SK-N-SH treated with all-trans-retinoic acid at 6 μM for 48 hours (cell line): ENCODE measurements at regions not wholly inside any gene's neighbourhood (a gene's known extent, or its start where the extent isn't known, plus 50 kb on each side); places are given as distances from the start of the nearest gene placed in this dataset.

Experiments
- ATAC-seq: fragments of 200-7000 bp; cut with Tn5 transposase; 3 replicates; pipeline ENCODE4 v1.9.1; 2020; ENCODE audit warnings: mild to moderate bottlenecking, moderate library complexity
- BACH2 ChIP-seq: fragments of 250-450 bp; sonication (Bioruptor Pico); IDR thresholded peaks from 2 replicates; pipeline ENCODE4 v1.9.0; 2021; ENCODE audit warnings: mild to moderate bottlenecking, borderline replicate concordance
- CREB5 ChIP-seq: fragments of 250-450 bp; sonication (Bioruptor Pico); IDR thresholded peaks from 2 replicates; pipeline ENCODE4 v1.5.1; 2020; ENCODE audit warnings: low read depth, mild to moderate bottlenecking, moderate library complexity
- CSDC2 ChIP-seq: fragments of 250-450 bp; sonication (Bioruptor Pico); IDR thresholded peaks from 2 replicates; pipeline ENCODE4 v1.5.0; 2020; ENCODE audit warnings: mild to moderate bottlenecking, moderate library complexity
- ESRRG ChIP-seq: fragments of 250-450 bp; sonication (Bioruptor Pico); IDR thresholded peaks from 2 replicates; pipeline ENCODE4 v1.6.1; 2021; ENCODE audit warnings: mild to moderate bottlenecking
- GLIS3 ChIP-seq: fragments of 250-450 bp; sonication (Bioruptor Pico); IDR thresholded peaks from 2 replicates; pipeline ENCODE4 v1.5.0; 2020; ENCODE audit warnings: mild to moderate bottlenecking, moderate library complexity
- ISL1 ChIP-seq: fragments of 250-450 bp; sonication (Bioruptor Pico); IDR thresholded peaks from 2 replicates; pipeline ENCODE4 v2.1.2; 2022; ENCODE audit warnings: mild to moderate bottlenecking, moderate library complexity
- OSR1 ChIP-seq: fragments of 250-450 bp; sonication (Bioruptor Pico); IDR thresholded peaks from 2 replicates; pipeline ENCODE4 v1.8.0; 2022; ENCODE audit warnings: moderate library complexity, mild to moderate bottlenecking, inconsistent platforms
- RARB ChIP-seq: fragments of 250-450 bp; sonication (Bioruptor Pico); IDR thresholded peaks from 2 replicates; pipeline ENCODE4 v1.8.0; 2021; ENCODE audit warnings: mild to moderate bottlenecking, moderate library complexity
- SNAI2 ChIP-seq: fragments of 250-450 bp; sonication (Bioruptor Pico); IDR thresholded peaks from 2 replicates; pipeline ENCODE4 v1.5.0; 2020; ENCODE audit warnings: mild to moderate bottlenecking, moderate library complexity
- TCF4 ChIP-seq: fragments of 250-450 bp; sonication (Bioruptor Pico); IDR thresholded peaks from 2 replicates; pipeline ENCODE4 v1.8.0; 2021; ENCODE audit warnings: mild to moderate bottlenecking, moderate library complexity, borderline replicate concordance
- TOX ChIP-seq: fragments of 250-450 bp; sonication (Bioruptor Pico); IDR thresholded peaks from 2 replicates; pipeline ENCODE4 v1.8.0; 2021; ENCODE audit warnings: mild to moderate bottlenecking, moderate library complexity, borderline replicate concordance
- ZC3H10 ChIP-seq: fragments of 250-450 bp; sonication (Bioruptor Pico); IDR thresholded peaks from 2 replicates; pipeline ENCODE4 v1.5.1; 2021; ENCODE audit warnings: mild to moderate bottlenecking, moderate library complexity
- ZFP3 ChIP-seq: fragments of 250-450 bp; sonication (Bioruptor Pico); IDR thresholded peaks from 2 replicates; pipeline ENCODE4 v1.5.0; 2020; ENCODE audit warnings: mild to moderate bottlenecking, moderate library complexity
- ZFP30 ChIP-seq: fragments of 450-650 bp; formaldehyde crosslinking; IDR thresholded peaks from 2 replicates; pipeline ENCODE4 v1.5.0; 2022; ENCODE audit warnings: mild to moderate bottlenecking, moderate library complexity
- ZNF565 ChIP-seq: fragments of 450-650 bp; formaldehyde crosslinking; conservative IDR thresholded peaks from 2 replicates; pipeline ENCODE4 v1.5.0; 2020; ENCODE audit warnings: low read depth, mild to moderate bottlenecking, moderate library complexity
- ZNF70 ChIP-seq: fragments of 450-650 bp; formaldehyde crosslinking; IDR thresholded peaks from 2 replicates; pipeline ENCODE4 v1.5.0; 2020; ENCODE audit warnings: mild to moderate bottlenecking, moderate library complexity
- ZNF8 ChIP-seq: fragments of 450-650 bp; formaldehyde crosslinking; IDR thresholded peaks from 2 replicates; pipeline ENCODE4 v1.5.0; 2020; ENCODE audit warnings: mild to moderate bottlenecking, moderate library complexity
- TF ChIP-seq, protein P1 (sequence below): fragments of 250-450 bp; sonication (Bioruptor Pico); IDR thresholded peaks from 2 replicates; pipeline ENCODE4 v1.5.0; 2020; ENCODE audit warnings: mild to moderate bottlenecking, moderate library complexity
- TF ChIP-seq, protein P2 (sequence below): fragments of 250-450 bp; sonication (Bioruptor Pico); IDR thresholded peaks from 2 replicates; pipeline ENCODE4 v1.8.0; 2020; ENCODE audit warnings: mild to moderate bottlenecking, moderate library complexity, borderline replicate concordance
- TF ChIP-seq, protein P3 (sequence below): fragments of 250-450 bp; sonication (Bioruptor Pico); IDR thresholded peaks from 2 replicates; pipeline ENCODE4 v1.8.0; 2021; ENCODE audit warnings: low read depth, mild to moderate bottlenecking, moderate library complexity, borderline replicate concordance
- TF ChIP-seq, protein P4 (sequence below): fragments of 250-450 bp; sonication (Bioruptor Pico); IDR thresholded peaks from 2 replicates; pipeline ENCODE4 v1.5.1; 2021; ENCODE audit warnings: mild to moderate bottlenecking, moderate library complexity

DNA sequence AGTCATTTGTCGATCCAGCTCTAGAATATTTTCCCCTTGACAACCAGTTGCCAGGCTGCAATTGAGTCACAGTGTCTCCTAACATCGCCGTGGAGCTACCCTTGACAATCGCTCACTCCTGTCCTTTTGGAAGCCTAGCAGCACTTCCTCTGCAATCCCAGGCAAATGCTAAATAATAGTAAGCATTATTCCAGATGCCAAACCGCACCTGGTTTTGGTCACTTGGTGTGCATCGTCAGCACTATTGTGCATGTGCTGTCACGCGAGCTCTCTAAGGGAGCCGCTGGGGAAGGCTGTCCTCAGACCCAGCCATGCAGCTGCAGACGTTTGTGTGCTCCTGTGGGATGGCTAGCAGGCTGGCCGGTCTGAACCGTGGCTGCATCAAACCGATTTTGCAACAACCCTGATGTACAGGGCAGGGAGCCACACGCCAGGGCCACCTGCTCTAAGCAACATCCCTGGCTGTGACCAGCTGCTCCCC, 549.5 kb upstream of the ID2 start:
- no peak for TF ChIP-seq CSDC2
- TF ChIP-seq, protein P1, sequence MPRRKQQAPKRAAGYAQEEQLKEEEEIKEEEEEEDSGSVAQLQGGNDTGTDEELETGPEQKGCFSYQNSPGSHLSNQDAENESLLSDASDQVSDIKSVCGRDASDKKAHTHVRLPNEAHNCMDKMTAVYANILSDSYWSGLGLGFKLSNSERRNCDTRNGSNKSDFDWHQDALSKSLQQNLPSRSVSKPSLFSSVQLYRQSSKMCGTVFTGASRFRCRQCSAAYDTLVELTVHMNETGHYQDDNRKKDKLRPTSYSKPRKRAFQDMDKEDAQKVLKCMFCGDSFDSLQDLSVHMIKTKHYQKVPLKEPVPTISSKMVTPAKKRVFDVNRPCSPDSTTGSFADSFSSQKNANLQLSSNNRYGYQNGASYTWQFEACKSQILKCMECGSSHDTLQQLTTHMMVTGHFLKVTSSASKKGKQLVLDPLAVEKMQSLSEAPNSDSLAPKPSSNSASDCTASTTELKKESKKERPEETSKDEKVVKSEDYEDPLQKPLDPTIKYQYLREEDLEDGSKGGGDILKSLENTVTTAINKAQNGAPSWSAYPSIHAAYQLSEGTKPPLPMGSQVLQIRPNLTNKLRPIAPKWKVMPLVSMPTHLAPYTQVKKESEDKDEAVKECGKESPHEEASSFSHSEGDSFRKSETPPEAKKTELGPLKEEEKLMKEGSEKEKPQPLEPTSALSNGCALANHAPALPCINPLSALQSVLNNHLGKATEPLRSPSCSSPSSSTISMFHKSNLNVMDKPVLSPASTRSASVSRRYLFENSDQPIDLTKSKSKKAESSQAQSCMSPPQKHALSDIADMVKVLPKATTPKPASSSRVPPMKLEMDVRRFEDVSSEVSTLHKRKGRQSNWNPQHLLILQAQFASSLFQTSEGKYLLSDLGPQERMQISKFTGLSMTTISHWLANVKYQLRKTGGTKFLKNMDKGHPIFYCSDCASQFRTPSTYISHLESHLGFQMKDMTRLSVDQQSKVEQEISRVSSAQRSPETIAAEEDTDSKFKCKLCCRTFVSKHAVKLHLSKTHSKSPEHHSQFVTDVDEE (CRISPR knock-in tag), result no peak
- TF ChIP-seq, protein P2, sequence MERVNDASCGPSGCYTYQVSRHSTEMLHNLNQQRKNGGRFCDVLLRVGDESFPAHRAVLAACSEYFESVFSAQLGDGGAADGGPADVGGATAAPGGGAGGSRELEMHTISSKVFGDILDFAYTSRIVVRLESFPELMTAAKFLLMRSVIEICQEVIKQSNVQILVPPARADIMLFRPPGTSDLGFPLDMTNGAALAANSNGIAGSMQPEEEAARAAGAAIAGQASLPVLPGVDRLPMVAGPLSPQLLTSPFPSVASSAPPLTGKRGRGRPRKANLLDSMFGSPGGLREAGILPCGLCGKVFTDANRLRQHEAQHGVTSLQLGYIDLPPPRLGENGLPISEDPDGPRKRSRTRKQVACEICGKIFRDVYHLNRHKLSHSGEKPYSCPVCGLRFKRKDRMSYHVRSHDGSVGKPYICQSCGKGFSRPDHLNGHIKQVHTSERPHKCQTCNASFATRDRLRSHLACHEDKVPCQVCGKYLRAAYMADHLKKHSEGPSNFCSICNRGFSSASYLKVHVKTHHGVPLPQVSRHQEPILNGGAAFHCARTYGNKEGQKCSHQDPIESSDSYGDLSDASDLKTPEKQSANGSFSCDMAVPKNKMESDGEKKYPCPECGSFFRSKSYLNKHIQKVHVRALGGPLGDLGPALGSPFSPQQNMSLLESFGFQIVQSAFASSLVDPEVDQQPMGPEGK (CRISPR knock-in tag), result no peak
- TF ChIP-seq ESRRG (CRISPR knock-in tag), result no peak
- TF ChIP-seq SNAI2 (CRISPR knock-in tag), result no peak
- no peak for TF ChIP-seq TOX
- no peak for TF ChIP-seq ZFP30 (CRISPR knock-in tag)
- TF ChIP-seq ZFP3 (CRISPR knock-in tag), result no peak
- ATAC-seq, result no peak

DNA sequence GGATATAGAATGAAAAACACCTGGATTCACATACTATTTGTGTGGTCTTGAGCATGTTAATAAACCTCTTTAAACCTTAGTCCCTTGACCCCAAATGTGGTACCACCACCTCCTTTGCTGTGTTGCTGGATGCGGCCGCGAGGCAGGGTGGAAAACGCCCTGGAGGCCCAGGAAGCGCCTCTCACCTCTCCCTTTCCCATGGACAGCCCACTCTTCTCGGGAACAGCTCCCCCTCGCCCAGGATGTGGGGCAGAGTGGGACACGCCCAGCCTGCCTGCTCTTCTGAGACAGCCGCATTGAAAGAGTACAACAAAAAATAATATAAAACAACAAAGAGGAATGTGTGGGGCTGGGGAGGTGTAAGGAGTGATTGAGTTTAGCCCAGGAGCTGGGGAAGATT, 549.0 kb upstream of the ID2 start:
- TF ChIP-seq, protein P3, sequence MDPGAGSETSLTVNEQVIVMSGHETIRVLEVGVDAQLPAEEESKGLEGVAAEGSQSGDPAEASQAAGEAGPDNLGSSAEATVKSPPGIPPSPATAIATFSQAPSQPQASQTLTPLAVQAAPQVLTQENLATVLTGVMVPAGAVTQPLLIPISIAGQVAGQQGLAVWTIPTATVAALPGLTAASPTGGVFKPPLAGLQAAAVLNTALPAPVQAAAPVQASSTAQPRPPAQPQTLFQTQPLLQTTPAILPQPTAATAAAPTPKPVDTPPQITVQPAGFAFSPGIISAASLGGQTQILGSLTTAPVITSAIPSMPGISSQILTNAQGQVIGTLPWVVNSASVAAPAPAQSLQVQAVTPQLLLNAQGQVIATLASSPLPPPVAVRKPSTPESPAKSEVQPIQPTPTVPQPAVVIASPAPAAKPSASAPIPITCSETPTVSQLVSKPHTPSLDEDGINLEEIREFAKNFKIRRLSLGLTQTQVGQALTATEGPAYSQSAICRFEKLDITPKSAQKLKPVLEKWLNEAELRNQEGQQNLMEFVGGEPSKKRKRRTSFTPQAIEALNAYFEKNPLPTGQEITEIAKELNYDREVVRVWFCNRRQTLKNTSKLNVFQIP (CRISPR knock-in tag), result no peak
- no peak for TF ChIP-seq ZFP3 (CRISPR knock-in tag)
- no peak for TF ChIP-seq CREB5 (CRISPR knock-in tag)
- TF ChIP-seq OSR1 (CRISPR knock-in tag), result no peak
- no peak for TF ChIP-seq BACH2
- TF ChIP-seq, protein P1 (CRISPR knock-in tag), result no peak
- TF ChIP-seq TOX, result no peak
- no peak for TF ChIP-seq ZNF70
- TF ChIP-seq RARB (CRISPR knock-in tag), result no peak
- no peak for TF ChIP-seq ZFP30 (CRISPR knock-in tag)
- TF ChIP-seq ZC3H10, result no peak
- TF ChIP-seq GLIS3 (CRISPR knock-in tag), result no peak
- no peak for TF ChIP-seq CSDC2
- no peak for TF ChIP-seq ZNF8 (CRISPR knock-in tag)
- no peak for TF ChIP-seq ISL1 (CRISPR knock-in tag)
- ATAC-seq, result no peak

DNA sequence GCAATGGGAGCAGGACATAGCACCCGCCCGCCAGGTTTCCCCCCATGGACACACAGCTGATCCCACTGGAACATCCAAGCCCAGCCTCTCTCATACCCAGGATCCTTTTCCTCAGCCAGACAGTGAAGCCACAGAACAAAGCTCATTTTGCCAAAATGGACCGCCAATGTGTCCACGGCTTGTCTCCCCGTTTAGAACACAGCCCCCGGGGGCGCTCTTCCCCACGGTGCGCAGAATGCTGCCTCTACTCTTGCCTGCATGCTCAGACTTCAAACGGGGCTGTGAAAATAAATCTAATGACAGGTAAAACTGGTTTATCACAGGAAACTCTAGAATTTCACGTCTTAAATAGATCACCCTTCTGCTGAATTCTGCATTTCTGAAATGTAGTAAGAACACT, 548.5 kb upstream of the ID2 start:
- ATAC-seq, result no peak
- TF ChIP-seq ZFP30 (CRISPR knock-in tag), result no peak
- TF ChIP-seq ESRRG (CRISPR knock-in tag), result no peak
- TF ChIP-seq TOX, result no peak
- TF ChIP-seq GLIS3 (CRISPR knock-in tag), result no peak
- no peak for TF ChIP-seq OSR1 (CRISPR knock-in tag)
- TF ChIP-seq CSDC2, result no peak
- TF ChIP-seq TCF4, result no peak
- TF ChIP-seq ZC3H10, result no peak
- TF ChIP-seq ZNF565, result no peak
- no peak for TF ChIP-seq SNAI2 (CRISPR knock-in tag)
- no peak for TF ChIP-seq ZNF8 (CRISPR knock-in tag)
- TF ChIP-seq RARB (CRISPR knock-in tag), result no peak
- no peak for TF ChIP-seq ISL1 (CRISPR knock-in tag)
- TF ChIP-seq CREB5 (CRISPR knock-in tag), result no peak
- TF ChIP-seq, protein P3 (CRISPR knock-in tag), result no peak
- no peak for TF ChIP-seq BACH2
- no peak for TF ChIP-seq ZFP3 (CRISPR knock-in tag)
- TF ChIP-seq, protein P4, sequence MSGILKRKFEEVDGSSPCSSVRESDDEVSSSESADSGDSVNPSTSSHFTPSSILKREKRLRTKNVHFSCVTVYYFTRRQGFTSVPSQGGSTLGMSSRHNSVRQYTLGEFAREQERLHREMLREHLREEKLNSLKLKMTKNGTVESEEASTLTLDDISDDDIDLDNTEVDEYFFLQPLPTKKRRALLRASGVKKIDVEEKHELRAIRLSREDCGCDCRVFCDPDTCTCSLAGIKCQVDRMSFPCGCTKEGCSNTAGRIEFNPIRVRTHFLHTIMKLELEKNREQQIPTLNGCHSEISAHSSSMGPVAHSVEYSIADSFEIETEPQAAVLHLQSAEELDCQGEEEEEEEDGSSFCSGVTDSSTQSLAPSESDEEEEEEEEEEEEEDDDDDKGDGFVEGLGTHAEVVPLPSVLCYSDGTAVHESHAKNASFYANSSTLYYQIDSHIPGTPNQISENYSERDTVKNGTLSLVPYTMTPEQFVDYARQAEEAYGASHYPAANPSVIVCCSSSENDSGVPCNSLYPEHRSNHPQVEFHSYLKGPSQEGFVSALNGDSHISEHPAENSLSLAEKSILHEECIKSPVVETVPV, result no peak
